ENCODE measurements at regions not wholly inside any gene's neighbourhood (a gene's known extent, or its start where the extent isn't known, plus 50 kb on each side); places are given as distances from the start of the nearest gene placed in this dataset.

DNA sequence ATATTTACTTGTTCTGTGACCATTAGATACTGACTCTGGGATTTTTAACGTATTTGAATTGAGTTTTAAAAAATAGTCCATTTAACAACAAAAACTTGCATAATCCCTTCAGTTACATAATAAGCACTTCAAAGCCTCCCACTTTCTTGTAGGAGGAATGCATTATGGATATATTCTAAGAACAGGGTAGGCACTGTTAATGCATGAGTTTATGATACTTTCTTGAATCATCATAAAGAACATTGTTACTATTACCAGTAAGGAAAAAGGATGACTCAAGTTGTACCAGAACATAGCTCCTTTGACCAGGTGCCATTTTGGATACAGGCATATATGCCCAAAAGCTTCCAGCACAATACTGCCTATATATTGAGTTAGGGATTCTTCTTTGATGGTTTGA, 671.4 kb downstream of the GALC start:
- no peak for TF ChIP-seq POLR2A (IDR thresholded peaks at IDR 0.05)
- TF ChIP-seq, protein P1, sequence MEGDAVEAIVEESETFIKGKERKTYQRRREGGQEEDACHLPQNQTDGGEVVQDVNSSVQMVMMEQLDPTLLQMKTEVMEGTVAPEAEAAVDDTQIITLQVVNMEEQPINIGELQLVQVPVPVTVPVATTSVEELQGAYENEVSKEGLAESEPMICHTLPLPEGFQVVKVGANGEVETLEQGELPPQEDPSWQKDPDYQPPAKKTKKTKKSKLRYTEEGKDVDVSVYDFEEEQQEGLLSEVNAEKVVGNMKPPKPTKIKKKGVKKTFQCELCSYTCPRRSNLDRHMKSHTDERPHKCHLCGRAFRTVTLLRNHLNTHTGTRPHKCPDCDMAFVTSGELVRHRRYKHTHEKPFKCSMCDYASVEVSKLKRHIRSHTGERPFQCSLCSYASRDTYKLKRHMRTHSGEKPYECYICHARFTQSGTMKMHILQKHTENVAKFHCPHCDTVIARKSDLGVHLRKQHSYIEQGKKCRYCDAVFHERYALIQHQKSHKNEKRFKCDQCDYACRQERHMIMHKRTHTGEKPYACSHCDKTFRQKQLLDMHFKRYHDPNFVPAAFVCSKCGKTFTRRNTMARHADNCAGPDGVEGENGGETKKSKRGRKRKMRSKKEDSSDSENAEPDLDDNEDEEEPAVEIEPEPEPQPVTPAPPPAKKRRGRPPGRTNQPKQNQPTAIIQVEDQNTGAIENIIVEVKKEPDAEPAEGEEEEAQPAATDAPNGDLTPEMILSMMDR (IDR thresholded peaks at IDR 0.05): no peak

DNA sequence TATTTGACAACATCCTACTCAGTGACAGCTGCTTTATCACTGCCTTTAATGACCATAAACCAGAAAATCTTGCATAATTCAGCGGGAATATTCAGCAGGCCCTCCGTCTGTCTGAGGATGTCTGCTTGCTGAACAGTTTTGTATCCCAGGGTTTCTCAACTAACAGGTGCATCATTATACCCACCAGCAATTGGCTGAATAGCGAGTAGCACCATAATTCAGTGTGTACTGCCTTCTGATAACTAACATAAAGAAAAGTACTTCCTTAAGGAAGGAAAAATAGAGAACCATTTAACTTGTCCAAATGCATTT, 680.1 kb downstream of the GALC start:
- Histone ChIP-seq H3K4me3 (no peak overlapping the region), H3K27ac (no peak overlapping the region), H3K4me1 (replicated peaks in 1 of 2) (no peaks in the 10 kb centered on the region), H3K36me3 (replicated peaks in 1 of 2) (no peaks in the 10 kb centered on the region), H3K9me3 (replicated peaks in 1 of 3) (no peaks in the 10 kb centered on the region), H3K27me3 (no peaks in the 10 kb centered on the region)
- intact Hi-C loops (cut with DNase I): no loop called here
- TF ChIP-seq POLR2A (IDR thresholded peaks at IDR 0.05): no peak
- TF ChIP-seq, protein P1 (IDR thresholded peaks at IDR 0.05): no peak
- no peak for DNase-seq
- 59 to 83% (median 78%) methylated on average over 3 of the region's 3 CpGs for WGBS, 4 donors

More for the DNA sequence above, 671.4 kb downstream of the GALC start:
- no peak for DNase-seq
- Histone ChIP-seq H3K27ac (no peak overlapping the region), H3K4me3 (no peak overlapping the region), H3K36me3 (replicated peaks in 1 of 2) (no peaks in the 10 kb centered on the region), H3K27me3 (no peaks in the 10 kb centered on the region), H3K9me3 (replicated peaks in 1 of 3) (no peaks in the 10 kb centered on the region), H3K4me1 (replicated peaks in 1 of 2) (no peaks in the 10 kb centered on the region)
- intact Hi-C loops (cut with DNase I): no loop called here
- WGBS, 4 donors: 82 to 89% (median 86%) methylated on average over 1 of the region's 1 CpG

- WGBS, 4 donors: 73 to 83% (median 78%) methylated on average over 7 of the region's 7 CpGs
- no peak overlapping the region for H3K4me3 ChIP-seq
- H3K27ac ChIP-seq: no peak overlapping the region
- H3K9me3 ChIP-seq (replicated peaks in 1 of 3): no peaks in the 10 kb centered on the region
- H3K4me1 ChIP-seq (replicated peaks in 1 of 2): no peaks in the 10 kb centered on the region
- no peak for TF ChIP-seq POLR2A (IDR thresholded peaks at IDR 0.05)
- TF ChIP-seq, protein P1 (IDR thresholded peaks at IDR 0.05): no peak
- H3K36me3 ChIP-seq (replicated peaks in 1 of 2): no peaks in the 10 kb centered on the region
- no peaks in the 10 kb centered on the region for H3K27me3 ChIP-seq
- intact Hi-C loops (cut with DNase I): no loop called here
- no peak for DNase-seq
These were observed 680.7 kb downstream of the GALC start for GRCh38 chr14:87312169-87312893.

DNA sequence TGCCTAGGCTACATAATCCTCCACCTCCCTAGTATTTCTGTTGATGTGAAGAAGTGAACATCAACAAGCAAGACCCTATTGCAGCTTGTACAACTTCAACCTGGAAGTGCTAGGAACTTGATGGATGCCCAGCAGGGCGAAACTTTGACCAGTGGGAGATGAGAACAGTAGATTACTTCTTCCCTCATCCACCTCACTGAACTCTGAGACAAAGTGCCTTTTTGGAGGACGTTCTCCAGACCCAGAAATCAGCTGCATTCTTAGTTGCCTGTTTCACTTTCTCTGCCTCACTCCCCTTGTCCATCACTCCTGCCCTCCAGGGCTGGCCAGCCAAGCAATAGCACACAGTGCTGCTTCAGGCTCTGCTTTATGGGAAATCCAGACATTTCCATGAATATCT, 683.4 kb downstream of the GALC start:
- Histone ChIP-seq H3K27ac (no peak overlapping the region), H3K27me3 (no peaks in the 10 kb centered on the region), H3K36me3 (replicated peaks in 1 of 2) (no peaks in the 10 kb centered on the region), H3K4me3 (no peak overlapping the region), H3K9me3 (replicated peaks in 1 of 3) (no peaks in the 10 kb centered on the region), H3K4me1 (replicated peaks in 1 of 2) (no peaks in the 10 kb centered on the region)
- no peak for DNase-seq
- intact Hi-C loops (cut with DNase I): no loop called here
- no peak for TF ChIP-seq POLR2A (IDR thresholded peaks at IDR 0.05)
- TF ChIP-seq, protein P1 (IDR thresholded peaks at IDR 0.05): no peak
- 53 to 69% (median 61%) methylated on average over 2 of the region's 2 CpGs for WGBS, 4 donors

Measured in adrenal gland (tissue), 9 donors.